HEK293 (cell line): ENCODE measurements at regions not wholly inside any gene's neighbourhood (a gene's known extent, or its start where the extent isn't known, plus 50 kb on each side); places are given as distances from the start of the nearest gene placed in this dataset.

Experiments
- CTCF ChIA-PET: fragments of 350-600 bp; formaldehyde crosslinking; extraction: SDS; loops from one replicate; lab custom pipeline; 2021; ENCODE audit warnings: antibody characterized with exemption; lab: Yijun Ruan, JAX
- POLR2A ChIA-PET: fragments of 300-600 bp; formaldehyde crosslinking; extraction: SDS; loops from one replicate; lab custom pipeline; 2020; ENCODE audit warnings: antibody characterized with exemption, inconsistent platforms; lab: Yijun Ruan, JAX
- H3K27ac ChIP-seq: fragments of 200-500 bp; sonication (Bioruptor generic); 2 replicates; pipeline ENCODE4 v1.5.1; 2014; ENCODE audit warnings: low read depth, low read length, control low read depth, inconsistent platforms; ENCODE audit errors: extremely low read depth
- H3K36me3 ChIP-seq, 2 experiments: fragments of 200-500 bp in 1 of 2; sonication (Bioruptor generic) in 1 of 2; 1 replicate in 1 of 2; 2 replicates in 1 of 2; pipeline ENCODE4 v1.5.1; 2014 to 2017; ENCODE audit warnings: inconsistent platforms in 2 of 2, low read length in 2 of 2; ENCODE audit not compliant: control insufficient read depth in 2 of 2, insufficient read depth in 1 of 2
- H3K4me1 ChIP-seq: fragments of 200-500 bp; sonication (Bioruptor generic); 2 replicates; pipeline ENCODE4 v1.5.1; 2014; ENCODE audit warnings: mild to moderate bottlenecking, low read length, inconsistent platforms; ENCODE audit not compliant: control insufficient read depth, insufficient read depth
- H3K4me3 ChIP-seq: 2 replicates; pipeline ENCODE4 v1.5.1; 2011; ENCODE audit warnings: low read depth, mild to moderate bottlenecking, control low read depth, low read length, moderate library complexity
- H3K9me3 ChIP-seq: fragments of 200-500 bp; sonication (Bioruptor generic); 2 replicates; pipeline ENCODE4 v1.5.1; 2014; ENCODE audit warnings: low read depth, low read length, inconsistent platforms; ENCODE audit not compliant: control insufficient read depth, insufficient read depth
- IKZF3 ChIP-seq: fragments of 450-650 bp; IDR thresholded peaks from 2 replicates; pipeline ENCODE4 v1.5.0; 2018; ENCODE audit warnings: missing biosample characterization, mild to moderate bottlenecking, missing genetic modification characterization, moderate library complexity
- RBAK ChIP-seq: fragments of 450-650 bp; formaldehyde crosslinking; IDR thresholded peaks from 2 replicates; pipeline ENCODE4 v1.5.1; 2016; ENCODE audit warnings: missing biosample characterization, missing genetic modification characterization
- SALL2 ChIP-seq: fragments of 450-650 bp; formaldehyde crosslinking; IDR thresholded peaks from 2 replicates; pipeline ENCODE4 v1.5.0; 2017; ENCODE audit warnings: missing biosample characterization, mild to moderate bottlenecking, missing genetic modification characterization, borderline replicate concordance
- ZFP69B ChIP-seq: fragments of 450-650 bp; formaldehyde crosslinking; IDR thresholded peaks from 2 replicates; pipeline ENCODE4 v1.5.1; 2016; ENCODE audit warnings: missing biosample characterization, missing genetic modification characterization
- ZNF121 ChIP-seq: fragments of 450-650 bp; formaldehyde crosslinking; IDR thresholded peaks from 2 replicates; pipeline ENCODE4 v1.5.1; 2016; ENCODE audit warnings: missing biosample characterization, missing genetic modification characterization
- ZNF138 ChIP-seq: fragments of 450-650 bp; formaldehyde crosslinking; IDR thresholded peaks from 2 replicates; pipeline ENCODE4 v1.5.1; 2016; ENCODE audit warnings: missing biosample characterization, missing genetic modification characterization, borderline replicate concordance
- ZNF248 ChIP-seq: fragments of 450-650 bp; formaldehyde crosslinking; IDR thresholded peaks from 2 replicates; pipeline ENCODE4 v1.5.1; 2017; ENCODE audit warnings: missing biosample characterization, missing genetic modification characterization
- ZNF423 ChIP-seq: fragments of 450-650 bp; formaldehyde crosslinking; IDR thresholded peaks from 2 replicates; pipeline ENCODE4 v1.5.1; 2016; ENCODE audit warnings: missing biosample characterization, missing genetic modification characterization
- ZNF555 ChIP-seq: fragments of 450-650 bp; formaldehyde crosslinking; conservative IDR thresholded peaks from 2 replicates; pipeline ENCODE4 v1.5.1; 2017; ENCODE audit warnings: missing biosample characterization, mild to moderate bottlenecking, missing genetic modification characterization, inconsistent platforms
- ZNF558 ChIP-seq: fragments of 450-650 bp; formaldehyde crosslinking; IDR thresholded peaks from 2 replicates; pipeline ENCODE4 v1.5.1; 2016; ENCODE audit warnings: missing biosample characterization, missing genetic modification characterization
- ZNF692 ChIP-seq: fragments of 450-650 bp; formaldehyde crosslinking; IDR thresholded peaks from 2 replicates; pipeline ENCODE4 v1.5.1; 2016; ENCODE audit warnings: missing biosample characterization, missing genetic modification characterization
- ZNF837 ChIP-seq: fragments of 450-650 bp; formaldehyde crosslinking; IDR thresholded peaks from 2 replicates; pipeline ENCODE4 v1.5.1; 2016; ENCODE audit warnings: missing biosample characterization, missing genetic modification characterization
- TF ChIP-seq, protein P1 (sequence below): fragments of 450-650 bp; formaldehyde crosslinking; IDR thresholded peaks from 2 replicates; pipeline ENCODE4 v1.5.1; 2016; ENCODE audit warnings: missing biosample characterization, missing genetic modification characterization, low read depth
- TF ChIP-seq, protein P2 (sequence below): fragments of 450-650 bp; formaldehyde crosslinking; IDR thresholded peaks from 2 replicates; pipeline ENCODE4 v1.5.1; 2016; ENCODE audit warnings: missing biosample characterization, missing genetic modification characterization
- TF ChIP-seq, protein P3 (sequence below): fragments of 450-650 bp; formaldehyde crosslinking; IDR thresholded peaks from 2 replicates; pipeline ENCODE4 v1.5.1; 2016; ENCODE audit warnings: missing biosample characterization, missing genetic modification characterization
- TF ChIP-seq, protein P4 (sequence below): fragments of 450-650 bp; formaldehyde crosslinking; IDR thresholded peaks from 2 replicates; pipeline ENCODE4 v1.5.1; 2016; ENCODE audit warnings: missing biosample characterization, missing genetic modification characterization

DNA sequence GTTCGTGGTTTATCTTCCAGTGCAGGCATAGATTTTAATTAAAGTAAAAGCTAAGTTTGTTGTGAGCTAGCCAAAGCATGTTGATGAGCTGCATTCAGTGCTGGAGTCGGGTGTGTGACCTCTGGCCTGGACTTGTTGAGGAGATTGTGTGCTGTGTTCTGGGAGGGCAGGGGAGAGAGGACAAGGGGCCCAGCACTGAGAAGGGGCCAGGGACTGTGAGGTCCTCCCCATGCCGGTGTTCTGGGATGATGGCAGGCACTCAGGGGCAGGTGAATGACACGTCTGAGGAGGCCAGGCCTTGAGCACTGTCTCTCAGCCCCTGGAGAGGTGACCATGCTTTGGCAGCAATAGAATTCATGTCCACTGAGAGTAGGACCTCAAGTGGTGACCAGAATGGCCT lies 97.9 kb downstream of the FOXF2 start:
- Histone ChIP-seq H3K9me3 (no peaks in the 10 kb centered on the region), H3K4me3 (no peak overlapping the region)
- ChIA-PET POLR2A (no interaction called here), CTCF (no interaction called here)
- TF ChIP-seq SALL2 (tag by site-specific recombination) (no peak), ZNF692 (tag by site-specific recombination) (no peak), ZFP69B (tag by site-specific recombination) (no peak), ZNF248 (tag by site-specific recombination) (no peak), ZNF138 (tag by site-specific recombination) (no peak), ZNF555 (no peak), RBAK (tag by site-specific recombination) (no peak), ZNF121 (tag by site-specific recombination) (no peak), ZNF423 (tag by site-specific recombination) (no peak)
- TF ChIP-seq, protein P1, sequence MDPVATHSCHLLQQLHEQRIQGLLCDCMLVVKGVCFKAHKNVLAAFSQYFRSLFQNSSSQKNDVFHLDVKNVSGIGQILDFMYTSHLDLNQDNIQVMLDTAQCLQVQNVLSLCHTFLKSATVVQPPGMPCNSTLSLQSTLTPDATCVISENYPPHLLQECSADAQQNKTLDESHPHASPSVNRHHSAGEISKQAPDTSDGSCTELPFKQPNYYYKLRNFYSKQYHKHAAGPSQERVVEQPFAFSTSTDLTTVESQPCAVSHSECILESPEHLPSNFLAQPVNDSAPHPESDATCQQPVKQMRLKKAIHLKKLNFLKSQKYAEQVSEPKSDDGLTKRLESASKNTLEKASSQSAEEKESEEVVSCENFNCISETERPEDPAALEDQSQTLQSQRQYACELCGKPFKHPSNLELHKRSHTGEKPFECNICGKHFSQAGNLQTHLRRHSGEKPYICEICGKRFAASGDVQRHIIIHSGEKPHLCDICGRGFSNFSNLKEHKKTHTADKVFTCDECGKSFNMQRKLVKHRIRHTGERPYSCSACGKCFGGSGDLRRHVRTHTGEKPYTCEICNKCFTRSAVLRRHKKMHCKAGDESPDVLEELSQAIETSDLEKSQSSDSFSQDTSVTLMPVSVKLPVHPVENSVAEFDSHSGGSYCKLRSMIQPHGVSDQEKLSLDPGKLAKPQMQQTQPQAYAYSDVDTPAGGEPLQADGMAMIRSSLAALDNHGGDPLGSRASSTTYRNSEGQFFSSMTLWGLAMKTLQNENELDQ (tag by site-specific recombination), result no peak
- TF ChIP-seq, protein P2, sequence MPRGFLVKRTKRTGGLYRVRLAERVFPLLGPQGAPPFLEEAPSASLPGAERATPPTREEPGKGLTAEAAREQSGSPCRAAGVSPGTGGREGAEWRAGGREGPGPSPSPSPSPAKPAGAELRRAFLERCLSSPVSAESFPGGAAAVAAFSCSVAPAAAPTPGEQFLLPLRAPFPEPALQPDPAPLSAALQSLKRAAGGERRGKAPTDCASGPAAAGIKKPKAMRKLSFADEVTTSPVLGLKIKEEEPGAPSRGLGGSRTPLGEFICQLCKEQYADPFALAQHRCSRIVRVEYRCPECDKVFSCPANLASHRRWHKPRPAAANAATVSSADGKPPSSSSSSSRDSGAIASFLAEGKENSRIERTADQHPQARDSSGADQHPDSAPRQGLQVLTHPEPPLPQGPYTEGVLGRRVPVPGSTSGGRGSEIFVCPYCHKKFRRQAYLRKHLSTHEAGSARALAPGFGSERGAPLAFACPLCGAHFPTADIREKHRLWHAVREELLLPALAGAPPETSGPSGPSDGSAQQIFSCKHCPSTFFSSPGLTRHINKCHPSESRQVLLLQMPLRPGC, result no peak
- TF ChIP-seq, protein P3, sequence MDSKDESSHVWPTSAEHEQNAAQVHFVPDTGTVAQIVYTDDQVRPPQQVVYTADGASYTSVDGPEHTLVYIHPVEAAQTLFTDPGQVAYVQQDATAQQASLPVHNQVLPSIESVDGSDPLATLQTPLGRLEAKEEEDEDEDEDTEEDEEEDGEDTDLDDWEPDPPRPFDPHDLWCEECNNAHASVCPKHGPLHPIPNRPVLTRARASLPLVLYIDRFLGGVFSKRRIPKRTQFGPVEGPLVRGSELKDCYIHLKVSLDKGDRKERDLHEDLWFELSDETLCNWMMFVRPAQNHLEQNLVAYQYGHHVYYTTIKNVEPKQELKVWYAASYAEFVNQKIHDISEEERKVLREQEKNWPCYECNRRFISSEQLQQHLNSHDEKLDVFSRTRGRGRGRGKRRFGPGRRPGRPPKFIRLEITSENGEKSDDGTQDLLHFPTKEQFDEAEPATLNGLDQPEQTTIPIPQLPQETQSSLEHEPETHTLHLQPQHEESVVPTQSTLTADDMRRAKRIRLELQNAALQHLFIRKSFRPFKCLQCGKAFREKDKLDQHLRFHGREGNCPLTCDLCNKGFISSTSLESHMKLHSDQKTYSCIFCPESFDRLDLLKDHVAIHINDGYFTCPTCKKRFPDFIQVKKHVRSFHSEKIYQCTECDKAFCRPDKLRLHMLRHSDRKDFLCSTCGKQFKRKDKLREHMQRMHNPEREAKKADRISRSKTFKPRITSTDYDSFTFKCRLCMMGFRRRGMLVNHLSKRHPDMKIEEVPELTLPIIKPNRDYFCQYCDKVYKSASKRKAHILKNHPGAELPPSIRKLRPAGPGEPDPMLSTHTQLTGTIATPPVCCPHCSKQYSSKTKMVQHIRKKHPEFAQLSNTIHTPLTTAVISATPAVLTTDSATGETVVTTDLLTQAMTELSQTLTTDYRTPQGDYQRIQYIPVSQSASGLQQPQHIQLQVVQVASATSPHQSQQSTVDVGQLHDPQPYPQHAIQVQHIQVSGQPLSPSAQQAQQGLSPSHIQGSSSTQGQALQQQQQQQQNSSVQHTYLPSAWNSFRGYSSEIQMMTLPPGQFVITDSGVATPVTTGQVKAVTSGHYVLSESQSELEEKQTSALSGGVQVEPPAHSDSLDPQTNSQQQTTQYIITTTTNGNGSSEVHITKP (tag by site-specific recombination), result no peak
- TF ChIP-seq, all 188 proteins: peak for 0
- Histone ChIP-seq H3K4me1 (no peaks in the 10 kb centered on the region), H3K36me3 (no peaks in the 10 kb centered on the region), H3K27ac (no peak overlapping the region)

GRCh38 chr6:1491025-1491424 lies 101.6 kb downstream of the FOXF2 start:
- TF ChIP-seq ZNF837 (tag by site-specific recombination) (no peak), IKZF3 (no peak), ZNF558 (tag by site-specific recombination) (no peak)
- TF ChIP-seq, protein P4, sequence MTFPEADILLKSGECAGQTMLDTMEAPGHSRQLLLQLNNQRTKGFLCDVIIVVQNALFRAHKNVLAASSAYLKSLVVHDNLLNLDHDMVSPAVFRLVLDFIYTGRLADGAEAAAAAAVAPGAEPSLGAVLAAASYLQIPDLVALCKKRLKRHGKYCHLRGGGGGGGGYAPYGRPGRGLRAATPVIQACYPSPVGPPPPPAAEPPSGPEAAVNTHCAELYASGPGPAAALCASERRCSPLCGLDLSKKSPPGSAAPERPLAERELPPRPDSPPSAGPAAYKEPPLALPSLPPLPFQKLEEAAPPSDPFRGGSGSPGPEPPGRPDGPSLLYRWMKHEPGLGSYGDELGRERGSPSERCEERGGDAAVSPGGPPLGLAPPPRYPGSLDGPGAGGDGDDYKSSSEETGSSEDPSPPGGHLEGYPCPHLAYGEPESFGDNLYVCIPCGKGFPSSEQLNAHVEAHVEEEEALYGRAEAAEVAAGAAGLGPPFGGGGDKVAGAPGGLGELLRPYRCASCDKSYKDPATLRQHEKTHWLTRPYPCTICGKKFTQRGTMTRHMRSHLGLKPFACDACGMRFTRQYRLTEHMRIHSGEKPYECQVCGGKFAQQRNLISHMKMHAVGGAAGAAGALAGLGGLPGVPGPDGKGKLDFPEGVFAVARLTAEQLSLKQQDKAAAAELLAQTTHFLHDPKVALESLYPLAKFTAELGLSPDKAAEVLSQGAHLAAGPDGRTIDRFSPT, result no peak
- TF ChIP-seq, all 188 proteins: peak for 0

More at GRCh38 chr6:1491025-1491424, 101.6 kb downstream of the FOXF2 start:
- ChIA-PET POLR2A (no interaction called here), CTCF (interaction anchor here (1.1 kb wide), 1 partner anchor 41 kb away, joined by 3 read pairs; no protein-coding TSS in a partner anchor)
- H3K9me3 ChIP-seq, result no peaks in the 10 kb centered on the region
- no peaks in the 10 kb centered on the region for H3K36me3 ChIP-seq
- no peaks in the 10 kb centered on the region for H3K4me1 ChIP-seq
- no peak overlapping the region for H3K27ac ChIP-seq
- no peak overlapping the region for H3K4me3 ChIP-seq
